ENCODE measurements at regions not wholly inside any gene's neighbourhood (a gene's known extent, or its start where the extent isn't known, plus 50 kb on each side); places are given as distances from the start of the nearest gene placed in this dataset.

DNA sequence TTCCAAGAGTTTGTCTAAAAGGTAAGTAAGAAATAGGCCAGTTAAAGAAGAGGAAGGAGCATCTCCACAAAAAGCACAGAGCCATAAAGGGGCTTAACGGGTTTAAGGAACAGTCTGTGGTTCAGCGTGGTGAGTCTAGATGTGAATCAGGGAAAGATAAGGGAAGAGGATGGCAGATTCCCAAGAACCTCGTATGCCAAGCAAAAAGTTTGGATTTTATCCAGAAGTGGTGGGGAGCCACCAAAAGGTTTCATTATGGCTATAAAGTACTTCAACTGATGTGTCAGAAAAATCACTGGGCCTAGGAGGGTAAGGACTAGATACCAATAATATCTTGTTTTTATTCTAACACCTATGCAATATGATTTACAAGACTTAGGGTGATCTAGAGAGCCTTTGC, 161.9 kb upstream of the PTER start:
- no peak overlapping the region for H3K4me3 ChIP-seq (ENCODE audit: low read depth, low read length)
- TF ChIP-seq, protein P1, sequence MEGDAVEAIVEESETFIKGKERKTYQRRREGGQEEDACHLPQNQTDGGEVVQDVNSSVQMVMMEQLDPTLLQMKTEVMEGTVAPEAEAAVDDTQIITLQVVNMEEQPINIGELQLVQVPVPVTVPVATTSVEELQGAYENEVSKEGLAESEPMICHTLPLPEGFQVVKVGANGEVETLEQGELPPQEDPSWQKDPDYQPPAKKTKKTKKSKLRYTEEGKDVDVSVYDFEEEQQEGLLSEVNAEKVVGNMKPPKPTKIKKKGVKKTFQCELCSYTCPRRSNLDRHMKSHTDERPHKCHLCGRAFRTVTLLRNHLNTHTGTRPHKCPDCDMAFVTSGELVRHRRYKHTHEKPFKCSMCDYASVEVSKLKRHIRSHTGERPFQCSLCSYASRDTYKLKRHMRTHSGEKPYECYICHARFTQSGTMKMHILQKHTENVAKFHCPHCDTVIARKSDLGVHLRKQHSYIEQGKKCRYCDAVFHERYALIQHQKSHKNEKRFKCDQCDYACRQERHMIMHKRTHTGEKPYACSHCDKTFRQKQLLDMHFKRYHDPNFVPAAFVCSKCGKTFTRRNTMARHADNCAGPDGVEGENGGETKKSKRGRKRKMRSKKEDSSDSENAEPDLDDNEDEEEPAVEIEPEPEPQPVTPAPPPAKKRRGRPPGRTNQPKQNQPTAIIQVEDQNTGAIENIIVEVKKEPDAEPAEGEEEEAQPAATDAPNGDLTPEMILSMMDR (IDR thresholded peaks at IDR 0.05; ENCODE audit: insufficient read depth, low read depth, low read length, missing control alignments), result no peak
- DNase-seq (ENCODE audit: low read depth), result no peak

DNA sequence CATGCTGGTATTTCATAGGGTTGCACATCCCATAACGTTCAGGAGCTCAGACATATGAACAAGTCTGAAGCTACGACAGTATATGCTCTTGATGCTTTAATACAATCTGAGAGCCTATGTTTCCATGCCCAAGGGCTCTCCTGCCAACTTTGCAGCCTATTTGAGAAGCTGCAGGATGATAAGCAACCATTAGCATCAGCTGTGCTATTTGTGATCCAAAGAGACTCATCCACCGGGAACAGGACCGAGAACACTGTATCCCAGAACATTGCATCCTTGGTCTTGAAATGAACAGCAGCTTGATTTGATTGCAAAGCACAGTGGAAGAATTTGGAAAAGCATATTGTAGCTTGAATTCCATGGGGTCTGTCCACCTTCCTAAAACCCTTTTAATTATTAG, 156.2 kb upstream of the PTER start:
- H3K4me3 ChIP-seq (ENCODE audit: low read depth, low read length), result no peak overlapping the region
- TF ChIP-seq, protein P1 (IDR thresholded peaks at IDR 0.05; ENCODE audit: insufficient read depth, low read depth, low read length, missing control alignments), result no peak
- no peak for DNase-seq (ENCODE audit: low read depth)

DNA sequence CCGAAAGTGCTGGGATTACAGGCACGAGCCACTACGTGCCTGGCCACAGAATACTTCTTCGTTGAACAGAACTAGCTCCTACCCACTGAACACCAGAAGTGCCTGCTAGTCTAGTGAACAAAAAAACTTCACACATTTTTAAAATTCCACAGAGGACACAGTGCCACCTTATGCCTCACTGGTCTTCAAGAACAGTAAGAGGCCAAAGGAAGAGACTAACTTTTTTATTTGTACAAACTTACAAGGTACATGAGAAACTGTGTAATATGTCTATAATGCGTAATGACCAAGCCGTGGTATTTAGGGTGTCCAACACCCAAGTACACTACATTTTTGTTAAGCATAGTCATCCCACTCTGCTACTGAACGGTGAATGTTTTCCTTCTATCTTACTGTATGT, 144.4 kb upstream of the PTER start:
- H3K4me3 ChIP-seq (ENCODE audit: low read depth, low read length), result no peak overlapping the region
- TF ChIP-seq, protein P1 (IDR thresholded peaks at IDR 0.05; ENCODE audit: insufficient read depth, low read depth, low read length, missing control alignments), result no peak
- DNase-seq (ENCODE audit: low read depth), result no peak

DNA sequence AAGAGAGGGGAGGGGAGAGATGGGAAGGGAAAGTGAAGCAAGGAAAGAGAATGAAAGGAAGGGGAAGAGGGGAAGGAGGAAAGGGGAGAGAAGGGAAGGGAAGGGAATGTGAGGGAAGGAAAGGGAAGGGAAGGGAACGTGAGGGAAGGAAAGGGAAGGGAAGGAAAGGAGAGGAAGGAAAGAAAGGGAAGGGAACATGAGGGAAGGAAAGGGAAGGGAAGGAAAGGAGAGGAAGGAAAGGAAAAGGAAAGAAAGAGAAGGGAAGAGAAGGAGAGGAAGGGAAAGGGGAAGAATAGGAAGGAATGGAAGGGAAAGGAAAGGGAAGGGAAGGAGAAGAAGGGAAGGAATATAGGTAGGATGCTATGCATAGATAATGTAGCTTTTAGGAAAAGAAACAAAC, 139.7 kb upstream of the PTER start:
- H3K4me3 ChIP-seq (ENCODE audit: low read depth, low read length), result no peak overlapping the region
- TF ChIP-seq, protein P1 (IDR thresholded peaks at IDR 0.05; ENCODE audit: insufficient read depth, low read depth, low read length, missing control alignments), result no peak
- DNase-seq (ENCODE audit: low read depth), result no peak

DNA sequence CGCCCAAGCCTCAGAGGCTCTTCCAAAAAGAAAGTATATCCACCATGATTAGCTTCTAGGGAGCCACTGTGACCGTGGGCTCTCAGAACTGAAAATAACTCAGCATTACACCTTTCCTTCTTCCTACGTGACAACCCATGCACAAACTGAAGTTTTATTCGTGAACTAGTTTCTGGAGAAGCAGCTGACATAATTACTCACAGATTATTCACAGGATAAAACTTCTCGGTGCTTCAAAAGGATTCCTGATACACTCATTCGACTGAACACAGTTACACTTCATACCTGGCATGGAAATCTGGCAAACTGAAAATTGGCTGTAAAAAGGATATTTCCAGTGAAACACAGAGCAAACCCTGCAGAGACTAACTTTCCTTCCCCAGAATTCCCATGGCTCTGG, 139.2 kb upstream of the PTER start:
- DNase-seq (ENCODE audit: low read depth), result no peak
- TF ChIP-seq, protein P1 (IDR thresholded peaks at IDR 0.05; ENCODE audit: insufficient read depth, low read depth, low read length, missing control alignments), result no peak
- no peak overlapping the region for H3K4me3 ChIP-seq (ENCODE audit: low read depth, low read length)

DNA sequence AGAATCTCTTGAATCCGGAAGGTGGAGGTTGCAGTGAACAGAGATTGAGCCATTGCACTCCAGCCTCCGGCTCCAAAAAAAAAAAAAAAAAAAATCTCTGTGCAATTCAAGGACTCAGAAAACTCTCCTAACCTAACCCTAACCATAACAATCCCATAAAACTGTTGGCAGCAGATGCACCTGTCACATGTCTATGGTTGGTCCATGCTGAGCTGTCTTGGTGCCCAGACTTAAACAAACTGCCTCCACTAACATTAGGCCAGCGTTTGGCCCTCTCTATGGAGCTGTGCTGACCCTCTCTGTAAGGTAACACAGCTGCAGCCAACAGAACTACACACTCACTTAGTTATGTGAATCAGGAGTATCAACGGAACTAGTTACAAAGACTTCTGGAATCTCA, 132.5 kb upstream of the PTER start:
- no peak for DNase-seq (ENCODE audit: low read depth)
- TF ChIP-seq, protein P1 (IDR thresholded peaks at IDR 0.05; ENCODE audit: insufficient read depth, low read depth, low read length, missing control alignments), result no peak
- H3K4me3 ChIP-seq (ENCODE audit: low read depth, low read length), result no peak overlapping the region

GRCh38 chr10:16310440-16310839, 126.4 kb upstream of the PTER start:
- H3K4me3 ChIP-seq (ENCODE audit: low read depth, low read length), result no peak overlapping the region
- TF ChIP-seq, protein P1 (IDR thresholded peaks at IDR 0.05; ENCODE audit: insufficient read depth, low read depth, low read length, missing control alignments), result no peak

More at GRCh38 chr10:16310440-16310839, 126.4 kb upstream of the PTER start:
- no peak for DNase-seq (ENCODE audit: low read depth)

Data from GM12865 (cell line).